Middle frontal gyrus (tissue), 1 donor: ENCODE measurements at regions not wholly inside any gene's neighbourhood (a gene's known extent, or its start where the extent isn't known, plus 50 kb on each side); places are given as distances from the start of the nearest gene placed in this dataset.

Experiments used
- DNase-seq: peaks from one replicate; pipeline ENCODE4 v3.0.0-alpha.2; 2015; ENCODE audit warnings: low spot score; ENCODE audit errors: extremely low spot score

- peak; percentile 94 for DNase-seq
These were observed 132.2 kb downstream of the OGFRL1 start for GRCh38 chr6:71420693-71421328.

- DNase-seq, result no peak
These were observed 133.0 kb downstream of the OGFRL1 start for GRCh38 chr6:71421611-71422010.

- no peak for DNase-seq
These were observed 141.4 kb downstream of the OGFRL1 start for GRCh38 chr6:71430018-71430417.

- no peak for DNase-seq
These were observed 144.8 kb downstream of the OGFRL1 start for GRCh38 chr6:71433441-71433840.

- DNase-seq, result no peak
These were observed 155.6 kb downstream of the OGFRL1 start for GRCh38 chr6:71444222-71444621.

- DNase-seq, result no peak
These were observed 157.4 kb downstream of the OGFRL1 start for GRCh38 chr6:71446057-71446456.

- DNase-seq, result no peak
These were observed 157.9 kb downstream of the OGFRL1 start for GRCh38 chr6:71446470-71446869.

- no peak for DNase-seq
These were observed 164.2 kb downstream of the OGFRL1 start for GRCh38 chr6:71452697-71453370.

GRCh38 chr6:71453371-71453706 lies 164.7 kb downstream of the OGFRL1 start:
- DNase-seq, result no peak

GRCh38 chr6:71454056-71454455 lies 165.4 kb downstream of the OGFRL1 start:
- no peak for DNase-seq

- DNase-seq, result no peak
These were observed 169.3 kb downstream of the OGFRL1 start for GRCh38 chr6:71457929-71458328.

GRCh38 chr6:71459162-71459561 lies 170.6 kb downstream of the OGFRL1 start:
- no peak for DNase-seq

GRCh38 chr6:71460933-71461332 lies 172.3 kb downstream of the OGFRL1 start:
- DNase-seq, result no peak

GRCh38 chr6:71463061-71463460 lies 174.4 kb downstream of the OGFRL1 start:
- DNase-seq, result no peak

GRCh38 chr6:71465096-71465495 lies 176.5 kb downstream of the OGFRL1 start:
- DNase-seq, result no peak

GRCh38 chr6:71466362-71466761 lies 177.8 kb downstream of the OGFRL1 start:
- DNase-seq, result no peak

- no peak for DNase-seq
These were observed 179.4 kb downstream of the OGFRL1 start for GRCh38 chr6:71468038-71468437.

GRCh38 chr6:71468841-71469700 lies 180.5 kb downstream of the OGFRL1 start:
- DNase-seq, result no peak

GRCh38 chr6:71471718-71472117 lies 183.1 kb downstream of the OGFRL1 start:
- no peak for DNase-seq

- no peak for DNase-seq
These were observed 185.3 kb downstream of the OGFRL1 start for GRCh38 chr6:71473926-71474325.

GRCh38 chr6:71474942-71475341 lies 186.3 kb downstream of the OGFRL1 start:
- DNase-seq, result no peak

- DNase-seq, result no peak
These were observed 187.8 kb downstream of the OGFRL1 start for GRCh38 chr6:71476371-71476770.
